H1 (cell line): ENCODE measurements at regions not wholly inside any gene's neighbourhood (a gene's known extent, or its start where the extent isn't known, plus 50 kb on each side); places are given as distances from the start of the nearest gene placed in this dataset.

Experiments used
- CTCF ChIA-PET: fragments of 300-600 bp; sonication (Branson Sonifier 250); formaldehyde crosslinking; loops from one replicate; lab custom pipeline; 2021; ENCODE audit not compliant: partially characterized antibody; lab: Charles Lee
- POLR2A ChIA-PET: fragments of 300-600 bp; sonication (Branson Sonifier 250); formaldehyde crosslinking; loops from one replicate; lab custom pipeline; 2021; ENCODE audit warnings: inconsistent platforms; ENCODE audit not compliant: partially characterized antibody; lab: Charles Lee
- DNase-seq, 2 experiments: peaks; one replicate each; pipeline versions ENCODE4 v3.0.0 to v3.0.0-alpha.2; 2010 to 2022; ENCODE audit warnings: low spot score in 2 of 2, low read depth in 1 of 2, mixed read lengths in 1 of 2
- FAIRE-seq: peaks from 2 replicates; lab custom pipeline; 2011; peaks lifted over from hg19 to GRCh38; lab: Jason Lieb, UNC
- H2AFZ ChIP-seq: 2 replicates; pipeline ENCODE4 v1.8.1; 2012; ENCODE audit warnings: low read length, inconsistent platforms
- H2AK5ac ChIP-seq: 2 replicates; pipeline ENCODE4 v1.6.1; 2013; ENCODE audit warnings: low read depth, low read length
- H2BK120ac ChIP-seq: replicated peaks from 2 replicates; pipeline ENCODE3; 2013; ENCODE audit warnings: low read depth, low read length, inconsistent platforms
- H2BK12ac ChIP-seq: 2 replicates; pipeline ENCODE4 v1.6.1; 2013; ENCODE audit warnings: low read depth, low read length
- H2BK15ac ChIP-seq: 2 replicates; pipeline ENCODE4 v1.6.1; 2013; ENCODE audit warnings: low read length
- H2BK20ac ChIP-seq: 2 replicates; pipeline ENCODE4 v1.6.1; 2013; ENCODE audit warnings: low read length
- H2BK5ac ChIP-seq: 2 replicates; pipeline ENCODE4 v1.6.1; 2013; ENCODE audit warnings: low read depth, low read length
- H3K14ac ChIP-seq: 2 replicates; pipeline ENCODE4 v1.6.1; 2013; ENCODE audit warnings: inconsistent platforms; ENCODE audit not compliant: insufficient read length
- H3K18ac ChIP-seq: 2 replicates; pipeline ENCODE4 v1.6.1; 2013; ENCODE audit warnings: low read length; ENCODE audit errors: extremely low read depth
- H3K23ac ChIP-seq: 2 replicates; pipeline ENCODE4 v1.6.1; 2013; ENCODE audit warnings: inconsistent platforms; ENCODE audit not compliant: insufficient read length
- H3K23me2 ChIP-seq: 2 replicates; pipeline ENCODE4 v1.6.1; 2013; ENCODE audit warnings: low read depth, low read length
- H3K27ac ChIP-seq: 2 replicates; pipeline ENCODE4 v1.6.1; 2011; ENCODE audit warnings: low read depth, low read length, inconsistent platforms
- H3K27me3 ChIP-seq, 4 experiments: replicated peaks in 1 of 4; 1 replicate in 1 of 4; 2 replicates in 3 of 4; pipeline versions ENCODE4 v1.6.1 to v1.8.1; 2011 to 2013; ENCODE audit warnings: low read length in 3 of 4, mild to moderate bottlenecking in 3 of 4, inconsistent platforms in 2 of 4, mixed read lengths in 2 of 4, moderate library complexity in 1 of 4; ENCODE audit not compliant: control insufficient read depth in 3 of 4, insufficient read depth in 3 of 4; ENCODE audit errors: extremely low read depth in 1 of 4
- H3K36me3 ChIP-seq, 4 experiments: 2 replicates each; pipeline versions ENCODE4 v1.6.1 to v1.8.1; 2011 to 2013; ENCODE audit warnings: mild to moderate bottlenecking in 4 of 4, low read length in 3 of 4, moderate library complexity in 2 of 4, control low read depth in 1 of 4, inconsistent platforms in 1 of 4; ENCODE audit not compliant: insufficient read depth in 4 of 4, control insufficient read depth in 2 of 4
- H3K4ac ChIP-seq: replicated peaks from 2 replicates; pipeline ENCODE3; 2013; ENCODE audit warnings: low read length, low read depth, mixed read lengths, inconsistent platforms; ENCODE audit not compliant: insufficient read length
- H3K4me1 ChIP-seq, 4 experiments: replicated peaks in 1 of 4; 1 replicate in 1 of 4; 2 replicates in 3 of 4; pipeline versions ENCODE4 v1.6.1 to v1.8.1; 2011 to 2013; ENCODE audit warnings: low read length in 3 of 4, inconsistent platforms in 2 of 4, mixed read lengths in 1 of 4; ENCODE audit not compliant: insufficient read depth in 4 of 4, control insufficient read depth in 3 of 4
- H3K4me2 ChIP-seq, 2 experiments: 2 replicates each; pipeline versions ENCODE4 v1.6.1 to v1.8.1; 2011 to 2013; ENCODE audit warnings: low read depth in 2 of 2, low read length in 2 of 2, control low read depth in 1 of 2, inconsistent platforms in 1 of 2, mild to moderate bottlenecking in 1 of 2; ENCODE audit not compliant: insufficient read depth in 1 of 2
- H3K4me3 ChIP-seq, 4 experiments: fragments of 200-600, 300-600 bp in 1 of 4; sonication (generic), shearing (Covaris generic), sonication (Bioruptor Twin) in 1 of 4; 2 replicates each; pipeline versions ENCODE4 v1.5.1 to v1.8.1; 2011 to 2016; ENCODE audit warnings: low read length in 4 of 4, low read depth in 3 of 4, control low read depth in 2 of 4, inconsistent platforms in 2 of 4, mild to moderate bottlenecking in 2 of 4, mixed read lengths in 1 of 4, moderate library complexity in 1 of 4; ENCODE audit not compliant: insufficient read depth in 2 of 4; ENCODE audit errors: extremely low read depth in 1 of 4
- H3K56ac ChIP-seq: replicated peaks from 2 replicates; pipeline ENCODE3; 2013; ENCODE audit warnings: low read depth, mild to moderate bottlenecking, mixed read lengths, low read length, inconsistent platforms; ENCODE audit not compliant: insufficient read length
- H3K79me1 ChIP-seq: 2 replicates; pipeline ENCODE4 v1.6.1; 2013; ENCODE audit warnings: low read depth, low read length, control low read depth
- H3K79me2 ChIP-seq, 2 experiments: 2 replicates each; pipeline versions ENCODE4 v1.6.1 to v1.8.1; 2012 to 2013; ENCODE audit warnings: low read length in 2 of 2, mild to moderate bottlenecking in 2 of 2, inconsistent platforms in 1 of 2; ENCODE audit not compliant: insufficient read depth in 2 of 2, control insufficient read depth in 1 of 2
- H3K9ac ChIP-seq, 4 experiments: replicated peaks in 1 of 4; 1 replicate in 1 of 4; 2 replicates in 3 of 4; pipeline versions ENCODE4 v1.6.1 to v1.8.1; 2011 to 2013; ENCODE audit warnings: low read depth in 3 of 4, low read length in 3 of 4, control low read depth in 2 of 4, mild to moderate bottlenecking in 2 of 4, moderate library complexity in 2 of 4, inconsistent platforms in 1 of 4; ENCODE audit errors: extremely low read depth in 1 of 4
- H3K9me3 ChIP-seq, 2 experiments: 2 replicates each; pipeline versions ENCODE4 v1.6.1 to v1.8.1; 2012 to 2013; ENCODE audit warnings: mild to moderate bottlenecking in 2 of 2, moderate library complexity in 2 of 2, control low read depth in 1 of 2, inconsistent platforms in 1 of 2, low read depth in 1 of 2, low read length in 1 of 2, mixed read lengths in 1 of 2; ENCODE audit not compliant: insufficient read depth in 2 of 2
- H4K20me1 ChIP-seq, 2 experiments: replicated peaks in 1 of 2; 2 replicates each; pipeline versions ENCODE3 to v1.8.1; 2011 to 2013; ENCODE audit warnings: inconsistent platforms in 2 of 2, low read length in 2 of 2, mild to moderate bottlenecking in 1 of 2; ENCODE audit not compliant: insufficient read depth in 2 of 2, control insufficient read depth in 1 of 2
- H4K5ac ChIP-seq: 2 replicates; pipeline ENCODE4 v1.6.1; 2013; ENCODE audit warnings: low read length, low read depth, mixed read lengths, inconsistent platforms; ENCODE audit not compliant: insufficient read length
- H4K8ac ChIP-seq: 2 replicates; pipeline ENCODE4 v1.8.0; 2013; ENCODE audit warnings: mild to moderate bottlenecking, moderate library complexity, low read length, inconsistent platforms; ENCODE audit not compliant: insufficient read depth; ENCODE audit errors: extremely low read depth
- H4K91ac ChIP-seq: replicated peaks from 2 replicates; pipeline ENCODE3; 2013; ENCODE audit warnings: low read length, mixed read lengths, inconsistent platforms; ENCODE audit not compliant: insufficient read length
- BRCA1 ChIP-seq: IDR thresholded peaks from 2 replicates; pipeline ENCODE4 v1.6.1; 2012; ENCODE audit warnings: low read depth, low read length, improper control_type of control experiment
- JUN ChIP-seq: IDR thresholded peaks from 2 replicates; pipeline ENCODE4 v1.6.1; 2011; ENCODE audit warnings: low read depth, mild to moderate bottlenecking, improper control_type of control experiment, low read length
- PHF8 ChIP-seq: fragments of 200-600 bp; sonication (generic); conservative IDR thresholded peaks from 2 replicates; pipeline ENCODE4 v1.7.1; 2012; ENCODE audit warnings: low read depth, mild to moderate bottlenecking, inconsistent platforms, low read length, moderate library complexity
- RAD21 ChIP-seq, 2 experiments: IDR thresholded peaks in 1 of 2; conservative IDR thresholded peaks in 1 of 2; 2 replicates each; pipeline ENCODE4 v1.6.1; 2011; ENCODE audit warnings: low read depth in 2 of 2, low read length in 2 of 2, improper control_type of control experiment in 1 of 2, inconsistent platforms in 1 of 2, mild to moderate bottlenecking in 1 of 2, moderate library complexity in 1 of 2
- SP4 ChIP-seq: IDR thresholded peaks from 2 replicates; pipeline ENCODE4 v1.6.1; 2012; ENCODE audit warnings: low read length, inconsistent platforms
- SUZ12 ChIP-seq: fragments of 200-600 bp; sonication (generic); IDR thresholded peaks from 2 replicates; pipeline ENCODE4 v1.6.1; 2012; ENCODE audit warnings: mild to moderate bottlenecking, inconsistent platforms, low read length, moderate library complexity, mixed read lengths
- TAF7 ChIP-seq: optimal IDR thresholded peaks from 2 replicates; pipeline ENCODE3; 2011; ENCODE audit warnings: low read depth, mild to moderate bottlenecking, inconsistent platforms, low read length, moderate library complexity, borderline replicate concordance
- YY1 ChIP-seq: IDR thresholded peaks from 2 replicates; pipeline ENCODE4 v1.6.1; 2011; ENCODE audit warnings: low read depth, mild to moderate bottlenecking, low read length
- WGBS, 2 experiments: shearing (Covaris generic) in 1 of 2; methylation state at CpG; one replicate each; pipeline versions ENCODE4 v1.1.6 to v1.1.7; 2013 to 2015; ENCODE audit warnings: low lambda C conversion rate in 2 of 2, mixed read lengths in 2 of 2, inconsistent platforms in 1 of 2, low coverage in 1 of 2, missing lambda C conversion rate in 1 of 2; ENCODE audit not compliant: insufficient replicate concordance in 2 of 2, insufficient coverage in 1 of 2, insufficient read length in 1 of 2; ENCODE audit errors: extremely low coverage in 1 of 2, missing lambda C conversion rate in 1 of 2; 5-methylcytosine and 5-hydroxymethylcytosine counted together

DNA sequence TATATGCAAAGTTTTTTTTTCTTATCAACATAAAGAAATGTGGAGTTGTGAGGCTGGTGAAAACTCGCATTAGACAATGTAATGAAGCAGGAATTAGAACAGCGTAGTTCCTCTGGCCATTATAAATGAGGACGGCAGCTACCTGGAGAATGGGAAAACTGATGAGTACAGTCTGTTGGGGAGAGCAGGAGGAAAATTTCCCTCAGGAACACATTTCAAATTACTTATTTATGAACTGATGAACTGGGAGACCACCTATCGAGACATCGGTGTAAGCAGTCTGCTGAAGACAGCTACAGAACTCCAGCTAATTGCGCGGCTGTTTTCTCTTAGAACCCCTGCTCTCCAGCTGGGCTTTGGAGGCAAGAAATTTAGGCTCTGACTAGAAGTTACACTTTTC is 343.9 kb upstream of the CLINT1 start:
- no peak overlapping the region for H2BK20ac ChIP-seq
- no peak overlapping the region for H3K14ac ChIP-seq
- no peak overlapping the region for H3K27ac ChIP-seq
- H2BK15ac ChIP-seq, result no peak overlapping the region
- H3K27me3 ChIP-seq, result no peaks in the 10 kb centered on the region
- no peak overlapping the region for H2AFZ ChIP-seq
- TF ChIP-seq YY1 (no peak), SUZ12 (no peak), TAF7 (no peak), RAD21 (IDR thresholded peaks at IDR 0.05 in 1 of 2, conservative IDR thresholded peaks at IDR 0.05 in 1 of 2; ENCODE audit: low read depth in 2 of 2, low read length in 2 of 2) (no peak), JUN (no peak), SP4 (no peak), BRCA1 (no peak), PHF8 (no peak)
- TF ChIP-seq, all 59 proteins: peak for 0
- DNase-seq (no peak), FAIRE-seq (no peak)
- Histone ChIP-seq H4K8ac (no peak overlapping the region), H4K20me1 (no peaks in the 10 kb centered on the region), H3K56ac (no peak overlapping the region), H3K4me2 (no peak overlapping the region), H3K4me3 (no peak overlapping the region), H2AK5ac (no peak overlapping the region), H3K9ac (no peak overlapping the region), H3K23ac (no peak overlapping the region), H3K4me1 (peaks cover 0 to 3% (median 2%) of the 10 kb centered on the region in 4 experiments; a peak in 3 of 7 replicates), H2BK5ac (no peak overlapping the region), H4K5ac (no peak overlapping the region), H3K4ac (no peak overlapping the region), H3K9me3 (no peaks in the 10 kb centered on the region), H3K18ac (no peak overlapping the region), H3K36me3 (no peaks in the 10 kb centered on the region), H3K79me2 (no peaks in the 10 kb centered on the region), H2BK120ac (no peak overlapping the region), H2BK12ac (no peak overlapping the region), H3K79me1 (no peaks in the 10 kb centered on the region), H3K23me2 (no peaks in the 10 kb centered on the region), H4K91ac (no peak overlapping the region)
- WGBS, 2 experiments, result 91% methylated on average over 7 of the region's 7 CpGs; no CpG with 5 or more reads in 1 of the 2 experiments
- ChIA-PET POLR2A (no interaction called here), CTCF (interaction anchor here (1.3 kb wide), 1 partner anchor 492 kb away, joined by 5 read pairs; no protein-coding TSS in a partner anchor)
